Muscle layer of colon (tissue), 2 donors: ENCODE measurements at regions not wholly inside any gene's neighbourhood (a gene's known extent, or its start where the extent isn't known, plus 50 kb on each side); places are given as distances from the start of the nearest gene placed in this dataset.
"Not testable (repeated sequence)": the region's sequence is repeated elsewhere in the genome, so short reads cannot be mapped to it uniquely, and the experiment has no call there.

Source experiments
- H3K27ac ChIP-seq: one replicate; pipeline ENCODE4 v1.7.0; 2013; ENCODE audit warnings: low read depth, mild to moderate bottlenecking, low read length, moderate library complexity
- H3K27me3 ChIP-seq, 2 donors: one replicate each; pipeline ENCODE4 v1.7.0; 2013; ENCODE audit warnings: low read length in 2 of 2, mild to moderate bottlenecking in 2 of 2; ENCODE audit not compliant: insufficient read depth in 2 of 2, control insufficient read depth in 1 of 2
- H3K36me3 ChIP-seq: one replicate; pipeline ENCODE4 v1.7.0; 2013; ENCODE audit warnings: mild to moderate bottlenecking, low read length; ENCODE audit not compliant: insufficient read depth
- H3K4me1 ChIP-seq: one replicate; pipeline ENCODE4 v1.7.0; 2013; ENCODE audit warnings: mild to moderate bottlenecking, low read length; ENCODE audit not compliant: insufficient read depth
- H3K4me3 ChIP-seq, 2 donors: one replicate each; pipeline ENCODE4 v1.7.0; 2013; ENCODE audit warnings: low read length in 2 of 2, low read depth in 1 of 2, mild to moderate bottlenecking in 1 of 2, moderate library complexity in 1 of 2
- H3K9ac ChIP-seq: one replicate; pipeline ENCODE4 v1.7.0; 2013; ENCODE audit warnings: low read length
- H3K9me3 ChIP-seq: one replicate; pipeline ENCODE4 v1.7.0; 2013; ENCODE audit warnings: mild to moderate bottlenecking, low read length
- donor health status: abdominal sarcoma.
- donor health status: Adenocarcinoma of cecum.

DNA sequence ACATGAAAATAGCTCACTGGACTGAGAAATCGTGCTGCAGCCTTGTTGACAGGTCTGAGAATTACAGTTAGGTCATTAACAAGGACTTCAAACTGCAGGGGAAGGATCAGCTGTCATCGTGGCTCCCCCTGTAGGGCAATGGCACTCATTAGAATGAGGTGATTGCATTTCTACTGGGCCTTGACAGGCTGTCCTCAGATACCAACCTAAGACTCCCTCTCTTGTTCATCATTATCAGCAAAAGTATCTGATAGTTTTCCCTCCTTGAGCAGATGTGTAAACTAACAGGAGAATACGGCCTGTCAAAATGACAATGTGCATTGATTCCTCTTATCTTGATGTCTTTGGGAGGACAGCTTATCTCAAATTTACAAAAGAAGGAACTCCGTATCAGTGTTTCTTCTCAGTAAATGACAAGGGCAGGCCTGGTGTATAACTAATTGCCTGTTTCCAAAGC lies 648.5 kb upstream of the LRRN3 start:
- Histone ChIP-seq H3K9ac (no peak overlapping the region), H3K9me3 (no peaks in the 10 kb centered on the region), H3K4me3 (no peak overlapping the region), H3K4me1 (no peaks in the 10 kb centered on the region), H3K27me3 (no peaks in the 10 kb centered on the region), H3K36me3 (no peaks in the 10 kb centered on the region), H3K27ac (no peak overlapping the region)

DNA sequence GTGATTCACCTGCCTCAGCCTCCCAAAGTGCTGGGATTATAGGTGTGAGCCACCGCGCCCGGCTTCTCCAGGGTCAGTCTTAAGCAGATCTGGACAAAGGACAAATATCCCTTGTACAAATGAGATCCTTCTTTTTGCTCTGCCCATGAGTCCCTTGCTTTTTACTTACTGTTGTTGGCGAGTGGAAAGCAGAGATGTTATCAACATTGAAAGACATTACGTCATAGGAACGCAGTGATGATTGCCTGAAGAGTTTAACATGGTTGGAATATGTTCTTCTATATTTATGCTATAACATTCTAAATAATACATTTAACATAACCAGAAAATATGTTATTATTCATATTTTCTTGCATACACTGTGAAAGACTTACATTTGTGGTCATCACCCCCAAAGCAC lies 644.3 kb upstream of the LRRN3 start:
- Histone ChIP-seq H3K36me3 (no peaks in the 10 kb centered on the region), H3K27ac (no peak overlapping the region), H3K4me1 (no peaks in the 10 kb centered on the region), H3K27me3 (no peaks in the 10 kb centered on the region), H3K4me3 (no peak overlapping the region), H3K9ac (no peak overlapping the region), H3K9me3 (no peaks in the 10 kb centered on the region)

DNA sequence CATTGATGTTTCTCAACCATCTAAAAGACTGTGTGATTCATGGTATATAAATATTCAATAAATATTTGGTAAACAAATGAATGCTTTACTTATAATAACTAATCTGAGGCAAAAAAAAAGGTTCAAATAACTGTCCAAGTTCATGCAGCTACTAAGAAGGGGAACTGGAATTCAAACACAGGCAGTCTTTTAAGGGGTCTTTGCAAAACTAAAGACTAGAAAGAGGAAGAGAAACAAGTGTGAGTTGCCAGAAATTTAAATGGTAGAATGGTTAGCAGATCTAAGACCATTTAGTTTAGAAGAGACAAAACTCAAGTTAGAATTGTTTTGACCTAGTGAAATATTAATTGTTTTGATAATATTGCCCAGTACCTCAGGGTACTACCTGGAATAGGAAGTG lies 642.0 kb upstream of the LRRN3 start:
- H3K36me3 ChIP-seq = no peaks in the 10 kb centered on the region
- no peak overlapping the region for H3K4me3 ChIP-seq
- no peaks in the 10 kb centered on the region for H3K9me3 ChIP-seq
- no peaks in the 10 kb centered on the region for H3K27me3 ChIP-seq
- no peak overlapping the region for H3K9ac ChIP-seq
- H3K4me1 ChIP-seq = no peaks in the 10 kb centered on the region
- no peak overlapping the region for H3K27ac ChIP-seq

DNA sequence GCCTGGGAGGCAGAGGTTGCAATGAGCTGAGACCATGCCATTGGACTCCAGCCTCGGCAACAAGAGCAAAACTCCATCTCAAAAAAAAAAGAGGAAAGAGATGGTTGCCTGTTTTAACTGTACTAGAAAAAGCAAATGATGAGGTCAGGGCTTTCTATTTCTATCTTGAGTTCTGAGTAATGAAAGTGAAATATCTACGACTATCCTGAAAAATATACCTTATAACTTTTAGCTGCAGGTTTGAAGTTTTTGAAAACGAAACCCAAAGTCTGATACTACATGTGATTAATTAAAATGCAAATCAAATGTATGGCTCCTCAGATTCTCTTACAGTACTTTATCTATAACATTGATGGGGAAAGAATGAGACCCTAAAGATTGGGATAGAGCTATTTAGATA lies 636.2 kb upstream of the LRRN3 start:
- Histone ChIP-seq H3K27ac (no peak overlapping the region), H3K27me3 (no peaks in the 10 kb centered on the region), H3K9me3 (no peaks in the 10 kb centered on the region), H3K4me3 (no peak overlapping the region), H3K9ac (no peak overlapping the region), H3K36me3 (no peaks in the 10 kb centered on the region), H3K4me1 (no peaks in the 10 kb centered on the region)

DNA sequence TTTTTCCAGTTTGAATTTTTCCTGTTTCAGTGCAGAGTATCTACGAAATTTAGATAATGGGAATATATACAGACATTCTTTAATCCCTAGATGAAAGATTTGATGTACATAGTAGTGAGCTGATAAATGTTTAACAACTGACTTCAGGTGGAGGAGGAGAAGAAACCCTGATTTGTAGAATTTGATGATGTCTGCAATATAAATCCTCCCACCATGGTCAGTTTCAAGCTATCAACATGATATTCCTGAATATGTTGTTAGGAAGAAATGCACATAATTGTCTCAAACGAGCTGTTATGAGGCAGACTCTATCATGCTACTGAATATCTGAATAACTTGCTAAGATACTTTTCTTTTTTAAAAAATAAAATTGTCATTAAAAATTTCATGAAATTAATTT lies 629.3 kb upstream of the LRRN3 start:
- Histone ChIP-seq H3K9ac (no peak overlapping the region), H3K36me3 (no peaks in the 10 kb centered on the region), H3K27ac (no peak overlapping the region), H3K4me1 (no peaks in the 10 kb centered on the region), H3K9me3 (no peaks in the 10 kb centered on the region), H3K27me3 (no peaks in the 10 kb centered on the region), H3K4me3 (no peak overlapping the region)

DNA sequence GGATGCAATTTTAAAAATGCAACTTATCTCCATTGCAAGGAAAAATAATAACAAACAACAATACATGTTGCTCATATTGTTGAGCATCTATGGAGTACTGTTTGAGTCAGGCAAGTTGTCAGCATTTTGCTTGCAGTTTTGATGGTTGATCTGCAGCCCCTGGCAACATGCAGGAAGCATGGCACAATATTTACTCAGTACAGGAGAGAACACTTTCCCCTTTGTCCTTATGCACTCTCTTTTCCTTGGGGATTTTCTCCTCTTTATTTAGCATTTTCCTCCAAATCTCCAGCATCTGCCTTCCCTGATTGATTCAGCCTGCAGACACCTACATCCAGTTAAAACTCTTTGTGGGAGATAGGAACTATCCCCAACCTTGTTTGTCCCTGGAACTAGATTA lies 620.5 kb upstream of the LRRN3 start:
- Histone ChIP-seq H3K27ac (no peak overlapping the region), H3K36me3 (no peaks in the 10 kb centered on the region), H3K9ac (no peak overlapping the region), H3K27me3 (no peaks in the 10 kb centered on the region), H3K9me3 (no peaks in the 10 kb centered on the region), H3K4me1 (no peaks in the 10 kb centered on the region), H3K4me3 (no peak overlapping the region)

DNA sequence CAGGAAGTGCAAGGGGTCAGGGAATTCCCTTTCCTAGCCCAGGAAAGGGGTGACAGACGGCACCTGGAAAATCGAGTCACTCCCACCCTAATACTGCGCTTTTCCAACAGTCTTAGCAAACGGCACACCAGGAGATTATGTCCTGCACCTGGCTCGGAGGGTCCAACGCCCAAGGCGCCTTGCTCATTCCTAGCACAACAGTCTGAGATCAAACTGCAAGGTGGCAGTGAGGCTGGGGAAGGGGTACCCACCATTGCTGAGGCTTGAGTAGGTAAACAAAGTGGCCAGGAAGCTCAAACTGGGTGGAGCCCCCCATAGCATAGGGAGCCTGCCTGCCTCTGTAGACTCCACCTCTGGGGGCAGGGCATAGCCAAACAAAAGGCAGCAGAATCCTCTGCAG lies 618.5 kb upstream of the LRRN3 start:
- H3K36me3 ChIP-seq, H3K9ac ChIP-seq, H3K9me3 ChIP-seq, H3K4me3 ChIP-seq, H3K4me1 ChIP-seq, H3K27ac ChIP-seq, H3K27me3 ChIP-seq: not testable (repeated sequence)

DNA sequence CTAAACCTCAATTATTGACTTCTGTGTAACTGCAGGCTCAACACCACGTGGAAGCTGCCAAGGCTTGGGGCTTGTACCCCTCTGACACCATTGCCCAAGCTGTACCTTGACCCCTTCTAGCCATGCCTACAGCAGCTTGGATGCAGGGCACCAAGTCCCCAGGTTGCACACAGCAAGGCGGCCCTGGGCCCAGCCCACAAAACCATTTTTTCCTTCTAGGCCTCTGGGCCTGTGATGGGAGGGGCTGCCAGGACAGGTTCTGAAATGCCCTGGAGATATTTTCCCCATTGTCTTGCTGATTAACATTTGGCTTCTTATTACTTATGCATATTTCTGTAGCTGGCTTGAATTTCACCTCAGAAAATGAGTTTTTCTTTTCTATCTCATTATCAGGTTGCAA lies 610.0 kb upstream of the LRRN3 start:
- Histone ChIP-seq H3K9ac (no peak overlapping the region), H3K4me1 (no peaks in the 10 kb centered on the region), H3K36me3 (no peaks in the 10 kb centered on the region), H3K27me3 (no peaks in the 10 kb centered on the region), H3K4me3 (no peak overlapping the region), H3K27ac (no peak overlapping the region), H3K9me3 (no peaks in the 10 kb centered on the region)

DNA sequence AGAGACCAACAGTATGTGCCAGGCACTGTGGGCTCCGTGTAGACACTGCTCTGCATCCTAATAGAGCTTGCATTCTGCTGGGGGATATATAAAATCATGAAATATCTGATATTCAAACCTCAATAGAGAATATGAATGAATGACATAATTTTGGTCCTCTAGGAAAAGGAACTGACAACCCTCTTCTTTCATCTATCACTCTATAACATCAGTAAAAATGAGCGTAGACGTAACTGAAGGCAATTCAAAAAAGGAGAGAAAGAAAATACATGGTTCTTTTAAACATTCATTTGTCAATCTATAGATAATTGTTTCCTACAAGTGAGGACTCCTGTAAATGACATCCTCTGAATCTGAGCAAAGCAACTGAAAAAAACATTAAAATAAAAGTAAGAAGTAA lies 607.4 kb upstream of the LRRN3 start:
- H3K4me3 ChIP-seq = no peak overlapping the region
- H3K9me3 ChIP-seq = no peaks in the 10 kb centered on the region
- H3K27me3 ChIP-seq = no peaks in the 10 kb centered on the region
- no peaks in the 10 kb centered on the region for H3K4me1 ChIP-seq
- no peak overlapping the region for H3K27ac ChIP-seq
- H3K9ac ChIP-seq = no peak overlapping the region
- H3K36me3 ChIP-seq = no peaks in the 10 kb centered on the region

DNA sequence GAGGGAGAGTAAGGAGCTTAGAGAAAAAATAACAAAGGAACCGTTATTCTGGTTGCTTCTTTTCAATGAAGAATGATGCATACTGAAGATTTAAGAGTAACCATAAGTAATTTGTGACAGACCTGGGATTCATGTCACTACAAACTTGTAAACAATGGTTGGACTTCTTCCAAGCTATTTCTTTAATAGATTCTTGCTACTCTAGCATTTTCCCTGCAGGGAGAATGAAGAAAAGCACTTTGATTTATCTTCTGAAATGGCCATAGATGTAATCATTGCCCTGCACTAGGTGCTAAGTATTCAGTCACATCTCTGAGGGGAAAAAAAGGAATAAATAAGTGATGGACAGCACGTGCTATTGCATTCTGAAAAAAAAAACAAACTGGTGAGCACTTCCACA lies 606.6 kb upstream of the LRRN3 start:
- no peak overlapping the region for H3K9ac ChIP-seq
- no peaks in the 10 kb centered on the region for H3K27me3 ChIP-seq
- H3K4me3 ChIP-seq = no peak overlapping the region
- no peaks in the 10 kb centered on the region for H3K4me1 ChIP-seq
- H3K27ac ChIP-seq = no peak overlapping the region
- H3K9me3 ChIP-seq = no peaks in the 10 kb centered on the region
- no peaks in the 10 kb centered on the region for H3K36me3 ChIP-seq

DNA sequence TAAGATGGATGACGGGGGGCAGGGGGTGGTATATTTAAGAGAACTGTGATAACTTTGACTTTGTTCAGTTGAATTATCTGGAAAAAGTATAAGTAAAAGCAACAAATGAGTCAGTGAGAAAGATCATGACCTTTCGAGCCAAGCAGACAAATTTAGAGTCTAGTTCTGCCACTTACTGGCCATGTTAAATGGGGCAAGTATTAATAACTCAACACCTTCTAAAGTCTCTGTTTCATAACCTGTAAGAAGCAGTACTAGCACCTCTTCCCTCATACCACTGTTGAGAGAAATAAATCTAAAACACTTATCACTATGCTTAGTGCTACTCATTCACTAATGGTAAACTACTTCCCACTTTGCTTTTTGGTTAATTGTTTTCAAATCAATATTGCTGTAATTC lies 604.4 kb upstream of the LRRN3 start:
- Histone ChIP-seq H3K9me3 (no peaks in the 10 kb centered on the region), H3K4me1 (no peaks in the 10 kb centered on the region), H3K9ac (no peak overlapping the region), H3K4me3 (no peak overlapping the region), H3K27me3 (no peaks in the 10 kb centered on the region), H3K36me3 (no peaks in the 10 kb centered on the region), H3K27ac (no peak overlapping the region)

DNA sequence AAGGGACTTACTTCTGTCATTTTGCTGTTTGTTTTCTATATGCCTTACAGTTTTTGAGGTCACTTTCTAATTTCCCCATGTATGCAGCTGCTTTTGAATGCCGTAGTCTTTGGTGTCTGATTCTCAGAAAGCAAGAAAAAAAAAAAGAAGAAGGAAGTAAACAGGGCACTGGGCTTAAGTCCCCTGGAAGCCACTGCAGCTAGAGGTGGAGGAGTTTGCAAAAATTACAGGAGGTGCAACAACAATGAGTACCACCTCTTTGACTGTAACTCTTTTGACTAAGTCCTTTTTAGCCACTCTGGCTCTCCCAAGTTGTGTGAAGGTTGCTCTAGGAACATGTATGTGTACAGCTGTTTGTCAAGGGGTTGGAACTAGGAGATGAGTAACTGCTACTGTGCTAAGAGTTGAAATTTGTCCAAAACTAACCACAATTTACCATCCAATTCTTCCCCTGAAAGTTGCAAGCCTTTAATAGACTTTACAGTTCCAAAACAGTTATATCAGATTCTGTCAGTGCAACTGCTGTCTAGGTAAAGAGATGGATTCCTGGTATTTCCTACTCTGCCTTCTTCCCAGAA lies 588.0 kb upstream of the LRRN3 start:
- no peaks in the 10 kb centered on the region for H3K36me3 ChIP-seq
- no peak overlapping the region for H3K4me3 ChIP-seq
- no peaks in the 10 kb centered on the region for H3K27me3 ChIP-seq
- H3K9ac ChIP-seq = no peak overlapping the region
- no peaks in the 10 kb centered on the region for H3K4me1 ChIP-seq
- no peaks in the 10 kb centered on the region for H3K9me3 ChIP-seq
- H3K27ac ChIP-seq = no peak overlapping the region
